Caco-2 (cell line): ENCODE measurements at regions not wholly inside any gene's neighbourhood (a gene's known extent, or its start where the extent isn't known, plus 50 kb on each side); places are given as distances from the start of the nearest gene placed in this dataset.

ENCODE experiments used
- BruUV-seq: library from RNA; stranded (reverse); fragments of 400-500 nt; replicated peaks from 2 replicates; lab custom pipeline; 2021; lab: Mats Ljungman, UMichigan
- CTCF ChIA-PET: fragments of 300-600 bp; sonication (Branson Sonifier 250); formaldehyde crosslinking; loops from one replicate; lab custom pipeline; 2022; ENCODE audit warnings: antibody characterized with exemption; lab: Charles Lee
- POLR2A ChIA-PET: fragments of 300-600 bp; sonication (Branson Sonifier 250); formaldehyde crosslinking; loops from one replicate; lab custom pipeline; 2022; ENCODE audit warnings: antibody characterized with exemption; lab: Charles Lee
- DNase-seq, 2 experiments: peaks; one replicate each; pipeline versions ENCODE4 v3.0.0 to v3.0.0-alpha.2; 2020 to 2022
- H3K27me3 ChIP-seq: replicated peaks from 2 replicates; pipeline ENCODE4 v1.6.0; 2011; ENCODE audit warnings: low read length; ENCODE audit not compliant: control insufficient read depth, insufficient read depth
- H3K36me3 ChIP-seq: 2 replicates; pipeline ENCODE4 v1.5.1; 2011; ENCODE audit warnings: low read length; ENCODE audit not compliant: control insufficient read depth, insufficient read depth
- H3K4me1 ChIP-seq: fragments of 250-450 bp; sonication (Bioruptor Pico); 2 replicates; pipeline ENCODE4 v1.5.1; 2020; ENCODE audit warnings: mild to moderate bottlenecking
- H3K4me3 ChIP-seq: 2 replicates; pipeline ENCODE4 v1.5.1; 2011; ENCODE audit warnings: low read depth, mild to moderate bottlenecking, control low read depth, low read length
- H3K9me3 ChIP-seq: fragments of 250-450 bp; sonication (Bioruptor Pico); 2 replicates; pipeline ENCODE4 v1.5.1; 2020; ENCODE audit warnings: mild to moderate bottlenecking, moderate library complexity
- H3K27ac Mint-ChIP-seq: one replicate; pipeline ENCODE4 v1.8.0; 2022; ENCODE audit warnings: mixed read lengths; ENCODE audit not compliant: unreplicated experiment
- H3K27me3 Mint-ChIP-seq: one replicate; pipeline ENCODE4 v1.8.0; 2022; ENCODE audit warnings: mixed read lengths; ENCODE audit not compliant: insufficient read depth, unreplicated experiment
- H3K36me3 Mint-ChIP-seq: one replicate; pipeline ENCODE4 v1.8.0; 2022; ENCODE audit warnings: mild to moderate bottlenecking, mixed read lengths; ENCODE audit not compliant: insufficient read depth, unreplicated experiment
- H3K4me1 Mint-ChIP-seq: one replicate; pipeline ENCODE4 v1.8.0; 2022; ENCODE audit warnings: low read depth, mixed read lengths; ENCODE audit not compliant: unreplicated experiment
- H3K4me3 Mint-ChIP-seq: one replicate; pipeline ENCODE4 v1.8.0; 2022; ENCODE audit warnings: mild to moderate bottlenecking, moderate library complexity, mixed read lengths; ENCODE audit not compliant: unreplicated experiment
- H3K9me3 Mint-ChIP-seq: one replicate; pipeline ENCODE4 v1.8.0; 2022; ENCODE audit warnings: mixed read lengths; ENCODE audit not compliant: unreplicated experiment
- intact Hi-C: fragments of 100-400 bp; cut with micrococcal nuclease; formaldehyde crosslinking; loops from one replicate; pipeline ENCODE4 v1.10.0; 2022; ENCODE audit not compliant: unreplicated experiment
- TF ChIP-seq, protein P1 (sequence below), 2 experiments: fragments of 200-600 bp in 1 of 2; IDR thresholded peaks; 1 replicate in 1 of 2; 2 replicates in 1 of 2; pipeline versions ENCODE4 v1.5.1 to v1.8.0; 2011 to 2022; ENCODE audit warnings: antibody characterized with exemption in 1 of 2, control low read depth in 1 of 2, inconsistent platforms in 1 of 2, low read depth in 1 of 2, low read length in 1 of 2, mild to moderate bottlenecking in 1 of 2, moderate library complexity in 1 of 2; ENCODE audit not compliant: insufficient read depth in 1 of 2, severe bottlenecking in 1 of 2, unreplicated experiment in 1 of 2

DNA sequence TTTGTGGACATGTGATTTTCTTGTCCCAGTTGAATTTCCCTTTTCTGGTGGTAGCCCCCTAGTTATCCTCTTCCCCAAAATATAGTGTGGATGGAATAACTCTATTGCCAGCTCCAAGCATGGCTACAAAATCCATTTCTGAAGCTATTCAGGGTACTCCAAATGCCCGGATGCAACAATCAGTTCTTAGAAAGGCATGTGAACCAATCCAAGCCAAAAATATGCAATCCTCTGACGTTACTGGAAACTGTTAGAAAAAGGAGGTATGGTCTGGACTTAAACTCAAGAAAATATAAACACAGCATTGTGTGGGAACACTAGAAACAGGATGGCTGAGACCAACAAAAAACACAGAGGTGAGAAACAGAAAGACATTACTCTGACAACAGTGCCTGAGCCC, 347.0 kb downstream of the GPAM start:
- Mint-ChIP-seq H3K4me1 (no peaks in the 10 kb centered on the region), H3K4me3 (no peak overlapping the region), H3K27ac (no peak overlapping the region), H3K9me3 (no peaks in the 10 kb centered on the region), H3K27me3 (peaks cover 8% of the 10 kb centered on the region), H3K36me3 (no peaks in the 10 kb centered on the region)
- Histone ChIP-seq H3K36me3 (no peaks in the 10 kb centered on the region), H3K27me3 (no peaks in the 10 kb centered on the region), H3K4me3 (no peak overlapping the region), H3K9me3 (no peaks in the 10 kb centered on the region), H3K4me1 (no peaks in the 10 kb centered on the region)
- intact Hi-C loops: no loop called here
- no peak for DNase-seq
- TF ChIP-seq, protein P1, sequence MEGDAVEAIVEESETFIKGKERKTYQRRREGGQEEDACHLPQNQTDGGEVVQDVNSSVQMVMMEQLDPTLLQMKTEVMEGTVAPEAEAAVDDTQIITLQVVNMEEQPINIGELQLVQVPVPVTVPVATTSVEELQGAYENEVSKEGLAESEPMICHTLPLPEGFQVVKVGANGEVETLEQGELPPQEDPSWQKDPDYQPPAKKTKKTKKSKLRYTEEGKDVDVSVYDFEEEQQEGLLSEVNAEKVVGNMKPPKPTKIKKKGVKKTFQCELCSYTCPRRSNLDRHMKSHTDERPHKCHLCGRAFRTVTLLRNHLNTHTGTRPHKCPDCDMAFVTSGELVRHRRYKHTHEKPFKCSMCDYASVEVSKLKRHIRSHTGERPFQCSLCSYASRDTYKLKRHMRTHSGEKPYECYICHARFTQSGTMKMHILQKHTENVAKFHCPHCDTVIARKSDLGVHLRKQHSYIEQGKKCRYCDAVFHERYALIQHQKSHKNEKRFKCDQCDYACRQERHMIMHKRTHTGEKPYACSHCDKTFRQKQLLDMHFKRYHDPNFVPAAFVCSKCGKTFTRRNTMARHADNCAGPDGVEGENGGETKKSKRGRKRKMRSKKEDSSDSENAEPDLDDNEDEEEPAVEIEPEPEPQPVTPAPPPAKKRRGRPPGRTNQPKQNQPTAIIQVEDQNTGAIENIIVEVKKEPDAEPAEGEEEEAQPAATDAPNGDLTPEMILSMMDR (IDR thresholded peaks at IDR 0.05; ENCODE audit: insufficient read depth in 1 of 2, low read depth in 1 of 2, low read length in 1 of 2, severe bottlenecking in 1 of 2, unreplicated experiment in 1 of 2): no peak
- CTCF ChIA-PET: no interaction called here
- POLR2A ChIA-PET: no interaction called here
- no TSS peak for BruUV-seq

DNA sequence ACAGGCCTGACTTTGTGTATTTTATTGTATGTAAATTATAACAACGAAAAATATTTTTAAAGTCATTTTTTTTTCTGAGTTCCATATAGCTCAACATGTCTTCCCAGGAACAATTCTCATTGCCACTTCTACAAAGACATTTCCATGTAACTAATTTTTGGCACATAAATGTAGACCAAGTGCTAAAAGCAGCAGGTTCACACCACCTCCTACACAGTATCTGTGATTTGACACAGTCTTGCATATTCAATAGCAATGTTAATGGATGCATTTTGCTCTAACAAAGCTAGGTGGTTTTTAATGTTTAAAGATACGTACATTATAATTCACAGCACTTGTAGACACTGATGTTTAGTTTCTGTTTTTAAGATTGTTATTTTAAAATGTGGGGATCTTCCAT, 346.5 kb downstream of the GPAM start:
- no peak overlapping the region for H3K27ac Mint-ChIP-seq
- H3K27me3 Mint-ChIP-seq: peaks cover 8% of the 10 kb centered on the region
- Histone ChIP-seq H3K9me3 (no peaks in the 10 kb centered on the region), H3K4me1 (no peaks in the 10 kb centered on the region), H3K36me3 (no peaks in the 10 kb centered on the region), H3K4me3 (no peak overlapping the region), H3K27me3 (no peaks in the 10 kb centered on the region)
- intact Hi-C loops: no loop called here
- no peaks in the 10 kb centered on the region for H3K9me3 Mint-ChIP-seq
- H3K36me3 Mint-ChIP-seq: no peaks in the 10 kb centered on the region
- no TSS peak for BruUV-seq
- H3K4me3 Mint-ChIP-seq: no peak overlapping the region
- H3K4me1 Mint-ChIP-seq: no peaks in the 10 kb centered on the region
- ChIA-PET CTCF (no interaction called here), POLR2A (no interaction called here)
- DNase-seq: no peak
- TF ChIP-seq, protein P1 (IDR thresholded peaks at IDR 0.05; ENCODE audit: insufficient read depth in 1 of 2, low read depth in 1 of 2, low read length in 1 of 2, severe bottlenecking in 1 of 2, unreplicated experiment in 1 of 2): no peak

DNA sequence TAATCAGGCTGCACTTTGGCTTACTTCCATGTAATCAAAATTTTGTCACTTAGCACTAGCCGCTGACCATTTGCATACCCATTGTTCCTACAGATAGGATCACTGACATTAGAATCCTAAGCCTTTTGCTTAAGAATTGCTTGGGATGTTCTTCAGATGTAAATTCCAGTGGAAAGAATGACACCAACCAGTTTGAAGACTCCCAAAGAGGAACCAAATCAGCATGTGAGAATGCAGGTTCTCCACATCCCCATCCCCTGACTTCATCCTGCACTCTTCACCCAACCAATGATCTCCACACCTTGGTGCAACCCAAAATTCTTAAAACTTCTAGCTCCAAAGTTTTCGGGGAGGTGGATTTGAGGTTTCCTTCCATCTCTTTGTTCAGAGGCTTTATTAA, 345.6 kb downstream of the GPAM start:
- no peaks in the 10 kb centered on the region for H3K4me1 Mint-ChIP-seq

More for the DNA sequence above, 345.6 kb downstream of the GPAM start:
- no TSS peak for BruUV-seq
- Histone ChIP-seq H3K9me3 (no peaks in the 10 kb centered on the region), H3K4me3 (no peak overlapping the region), H3K4me1 (no peaks in the 10 kb centered on the region), H3K36me3 (no peaks in the 10 kb centered on the region), H3K27me3 (no peaks in the 10 kb centered on the region)
- no peaks in the 10 kb centered on the region for H3K9me3 Mint-ChIP-seq
- no peak overlapping the region for H3K4me3 Mint-ChIP-seq
- peaks cover 7% of the 10 kb centered on the region for H3K27me3 Mint-ChIP-seq
- H3K27ac Mint-ChIP-seq: no peak overlapping the region
- CTCF ChIA-PET: no interaction called here
- no peak for DNase-seq
- intact Hi-C loops: no loop called here
- POLR2A ChIA-PET: no interaction called here
- TF ChIP-seq, protein P1 (IDR thresholded peaks at IDR 0.05; ENCODE audit: insufficient read depth in 1 of 2, low read depth in 1 of 2, low read length in 1 of 2, severe bottlenecking in 1 of 2, unreplicated experiment in 1 of 2): no peak
- no peaks in the 10 kb centered on the region for H3K36me3 Mint-ChIP-seq
